Erythroblast (primary cell): ENCODE measurements at regions not wholly inside any gene's neighbourhood (a gene's known extent, or its start where the extent isn't known, plus 50 kb on each side); places are given as distances from the start of the nearest gene placed in this dataset.

Experiments
- GATA1 ChIP-seq: IDR thresholded peaks from 2 replicates; pipeline ENCODE4 v1.6.1; 2011; ENCODE audit warnings: low read depth, mild to moderate bottlenecking, control low read depth, low read length, moderate library complexity
- POLR2A ChIP-seq: IDR thresholded peaks from 2 replicates; pipeline ENCODE4 v1.6.1; 2011; ENCODE audit warnings: mild to moderate bottlenecking, low read length

- TF ChIP-seq POLR2A (no peak), GATA1 (no peak)
These were observed 161.8 kb upstream of the MTPN start for GRCh38 chr7:136138991-136139390.
